WTC11 (cell line): ENCODE measurements at regions not wholly inside any gene's neighbourhood (a gene's known extent, or its start where the extent isn't known, plus 50 kb on each side); places are given as distances from the start of the nearest gene placed in this dataset.
A peak's percentile ranks its signal among the peaks of the same experiment; 100 is the strongest.

Experiments used
- ATAC-seq: fragments of 200-7000 bp; cut with Tn5 transposase; 2 replicates; pipeline ENCODE4 v1.10.0; 2021; ENCODE audit warnings: mild to moderate bottlenecking, moderate library complexity
- CTCF ChIA-PET: fragments of 300-600 bp; sonication (Branson Sonifier 250); formaldehyde crosslinking; loops from one replicate; lab custom pipeline; 2021; ENCODE audit warnings: antibody characterized with exemption; lab: Charles Lee
- POLR2A ChIA-PET: fragments of 350-600 bp; sonication (Branson Sonifier 250); formaldehyde crosslinking; loops from one replicate; lab custom pipeline; 2021; ENCODE audit warnings: antibody characterized with exemption; lab: Charles Lee
- DNase-seq: peaks from one replicate; pipeline ENCODE4 v3.0.0; 2021; ENCODE audit warnings: low spot score
- H3K27ac Mint-ChIP-seq: 2 replicates; pipeline ENCODE4 v1.8.0; 2021; ENCODE audit warnings: mixed read lengths
- H3K27me3 Mint-ChIP-seq: 2 replicates; pipeline ENCODE4 v1.8.0; 2021; ENCODE audit warnings: low read depth, mild to moderate bottlenecking, moderate library complexity, mixed read lengths
- H3K36me3 Mint-ChIP-seq: 2 replicates; pipeline ENCODE4 v1.8.0; 2021; ENCODE audit warnings: mixed read lengths
- H3K4me1 Mint-ChIP-seq: 2 replicates; pipeline ENCODE4 v1.8.0; 2022; ENCODE audit warnings: mixed read lengths
- H3K4me3 Mint-ChIP-seq: 2 replicates; pipeline ENCODE4 v1.8.0; 2021; ENCODE audit warnings: mild to moderate bottlenecking, moderate library complexity, mixed read lengths
- H3K9me3 Mint-ChIP-seq: 2 replicates; pipeline ENCODE4 v1.8.0; 2021; ENCODE audit warnings: mixed read lengths
- CDX4 ChIP-seq: fragments of 250-450 bp; sonication (Bioruptor Pico); IDR thresholded peaks from 2 replicates; pipeline ENCODE4 v1.9.0; 2021; ENCODE audit warnings: moderate library complexity, mild to moderate bottlenecking, inconsistent platforms, borderline replicate concordance
- E2F4 ChIP-seq: sonication (generic); formaldehyde crosslinking; IDR thresholded peaks from 2 replicates; pipeline ENCODE4 v1.8.1; 2022; ENCODE audit warnings: low read depth, mild to moderate bottlenecking, moderate library complexity, missing genetic modification reagents, borderline replicate concordance
- ELF4 ChIP-seq: sonication (generic); formaldehyde crosslinking; IDR thresholded peaks from 2 replicates; pipeline ENCODE4 v1.8.1; 2022; ENCODE audit warnings: low read depth, mild to moderate bottlenecking, moderate library complexity, missing genetic modification reagents
- FOXK1 ChIP-seq: sonication (generic); formaldehyde crosslinking; IDR thresholded peaks from 2 replicates; pipeline ENCODE4 v1.8.0; 2022; ENCODE audit warnings: mild to moderate bottlenecking, moderate library complexity, missing genetic modification reagents
- FOXP4 ChIP-seq: sonication (generic); formaldehyde crosslinking; IDR thresholded peaks from 2 replicates; pipeline ENCODE4 v1.8.0; 2022; ENCODE audit warnings: mild to moderate bottlenecking, missing genetic modification reagents
- GTF2I ChIP-seq: fragments of 250-450 bp; sonication (Bioruptor Pico); conservative IDR thresholded peaks from 2 replicates; pipeline ENCODE4 v1.4.0; 2021; ENCODE audit warnings: mild to moderate bottlenecking
- IRF2 ChIP-seq: sonication (generic); formaldehyde crosslinking; IDR thresholded peaks from 2 replicates; pipeline ENCODE4 v1.8.0; 2022; ENCODE audit warnings: low read depth, missing genetic modification reagents, borderline replicate concordance
- JUN ChIP-seq: sonication (generic); formaldehyde crosslinking; IDR thresholded peaks from 2 replicates; pipeline ENCODE4 v1.8.0; 2023; ENCODE audit warnings: mild to moderate bottlenecking, missing genetic modification reagents
- NR3C1 ChIP-seq: sonication (generic); formaldehyde crosslinking; conservative IDR thresholded peaks from 2 replicates; pipeline ENCODE4 v1.8.1; 2023; ENCODE audit warnings: low read depth, mild to moderate bottlenecking, missing genetic modification reagents
- OVOL2 ChIP-seq: fragments of 250-450 bp; sonication (Bioruptor Pico); IDR thresholded peaks from 2 replicates; pipeline ENCODE4 v1.9.0; 2021; ENCODE audit warnings: mild to moderate bottlenecking, borderline replicate concordance
- RORB ChIP-seq: fragments of 250-450 bp; sonication (Bioruptor Pico); IDR thresholded peaks from 2 replicates; pipeline ENCODE4 v1.9.0; 2021; ENCODE audit warnings: mild to moderate bottlenecking
- TEAD1 ChIP-seq: sonication (generic); formaldehyde crosslinking; IDR thresholded peaks from 2 replicates; pipeline ENCODE4 v1.8.0; 2022; ENCODE audit warnings: mild to moderate bottlenecking, missing genetic modification reagents
- TEAD4 ChIP-seq: sonication (generic); formaldehyde crosslinking; IDR thresholded peaks from 2 replicates; pipeline ENCODE4 v1.8.0; 2022; ENCODE audit warnings: mild to moderate bottlenecking, missing genetic modification reagents
- USF1 ChIP-seq: sonication (generic); formaldehyde crosslinking; IDR thresholded peaks from 2 replicates; pipeline ENCODE4 v1.8.0; 2022; ENCODE audit warnings: mild to moderate bottlenecking, missing genetic modification reagents
- ZNF121 ChIP-seq: sonication (generic); formaldehyde crosslinking; IDR thresholded peaks from 2 replicates; pipeline ENCODE4 v1.8.0; 2023; ENCODE audit warnings: missing genetic modification reagents
- ZNF219 ChIP-seq: sonication (generic); formaldehyde crosslinking; IDR thresholded peaks from 2 replicates; pipeline ENCODE4 v1.8.0; 2023; ENCODE audit warnings: missing genetic modification reagents, mild to moderate bottlenecking, borderline replicate concordance
- ZNF396 ChIP-seq: fragments of 250-450 bp; sonication (Bioruptor Pico); IDR thresholded peaks from 2 replicates; pipeline ENCODE4 v1.8.0; 2021; ENCODE audit warnings: mild to moderate bottlenecking, moderate library complexity, borderline replicate concordance
- ZNF512 ChIP-seq: sonication (generic); formaldehyde crosslinking; IDR thresholded peaks from 2 replicates; pipeline ENCODE4 v1.8.1; 2022; ENCODE audit warnings: missing genetic modification reagents, borderline replicate concordance
- ZSCAN18 ChIP-seq: fragments of 250-450 bp; sonication (Bioruptor Pico); IDR thresholded peaks from 2 replicates; pipeline ENCODE4 v2.1.2; 2022; ENCODE audit warnings: mild to moderate bottlenecking, moderate library complexity

- no peak for DNase-seq
- Mint-ChIP-seq H3K36me3 (no peaks in the 10 kb centered on the region), H3K9me3 (0 out of 2 replicates have a peak, but pooled peaks cover 3% of the 10 kb centered on the region), H3K4me3 (peak overlapping the region; percentile 82), H3K4me1 (peaks cover 52% of the 10 kb centered on the region), H3K27ac (no peak overlapping the region), H3K27me3 (peaks cover 30% of the 10 kb centered on the region)
- TF ChIP-seq ZNF512 (peak; percentile 5; the same call in 1 of the 2 replicates), FOXK1 (CRISPR knock-in tag) (no peak), CDX4 (no peak), NR3C1 (no peak)
- CTCF ChIA-PET = interaction anchor here (0.6 to 0.9 kb wide), 2 partner anchors 90 to 314 kb away, joined by 3 to 5 read pairs; no protein-coding TSS in a partner anchor
- POLR2A ChIA-PET = no interaction called here
- ATAC-seq = no peak
These were observed 245.1 kb downstream of the MIAT start for GRCh38 chr22:26902401-26903029.

GRCh38 chr22:26903030-26903856 is 245.9 kb downstream of the MIAT start:
- CTCF ChIA-PET = interaction anchor here (0.6 to 0.9 kb wide), 2 partner anchors 91 to 224 kb away, joined by 3 to 4 read pairs; no protein-coding TSS in a partner anchor
- DNase-seq (peak; percentile 57), ATAC-seq (peak; percentile 47)
- POLR2A ChIA-PET = no interaction called here
- 0 out of 2 replicates have a peak overlapping the region, but pooled peaks have one; percentile 7 for H3K27ac Mint-ChIP-seq
- no peak for TF ChIP-seq NR3C1
- TF ChIP-seq ELF4 (CRISPR knock-in tag) = no peak
- no peak for TF ChIP-seq ZNF219 (CRISPR knock-in tag)
- no peak for TF ChIP-seq JUN (CRISPR knock-in tag)
- no peak for TF ChIP-seq OVOL2 (CRISPR knock-in tag)
- no peak for TF ChIP-seq USF1
- TF ChIP-seq ZSCAN18 (CRISPR knock-in tag) = no peak
- no peak for TF ChIP-seq RORB (CRISPR knock-in tag)
- TF ChIP-seq E2F4 (CRISPR knock-in tag) = no peak
- no peak for TF ChIP-seq ZNF396 (CRISPR knock-in tag)
- TF ChIP-seq IRF2 (CRISPR knock-in tag) = no peak
- H3K9me3 Mint-ChIP-seq = 0 out of 2 replicates have a peak, but pooled peaks cover under 1% of the 10 kb centered on the region
- peak overlapping the region; percentile 82 for H3K4me3 Mint-ChIP-seq
- H3K27me3 Mint-ChIP-seq = peaks cover 30% of the 10 kb centered on the region
- peaks cover 52% of the 10 kb centered on the region for H3K4me1 Mint-ChIP-seq
- no peaks in the 10 kb centered on the region for H3K36me3 Mint-ChIP-seq

GRCh38 chr22:26904483-26904882 is 247.1 kb downstream of the MIAT start:
- ChIA-PET POLR2A (no interaction called here), CTCF (interaction anchor here (1.3 kb wide), 1 partner anchor 10 kb away, joined by 3 read pairs; no protein-coding TSS in a partner anchor)
- Mint-ChIP-seq H3K27me3 (peaks cover 30% of the 10 kb centered on the region), H3K9me3 (no peaks in the 10 kb centered on the region), H3K4me3 (peak overlapping the region; percentile 82), H3K4me1 (peaks cover 52% of the 10 kb centered on the region), H3K27ac (no peak overlapping the region), H3K36me3 (no peaks in the 10 kb centered on the region)
- DNase-seq (no peak), ATAC-seq (no peak)
- TF ChIP-seq ELF4 (CRISPR knock-in tag) (no peak), TEAD1 (peak; percentile 69; the same call in 1 of the 2 replicates), FOXP4 (CRISPR knock-in tag) (no peak), GTF2I (CRISPR knock-in tag) (peak; percentile 94), TEAD4 (CRISPR knock-in tag) (peak; percentile 66; the same call in 1 of the 2 replicates), ZNF121 (CRISPR knock-in tag) (no peak)
